ENCODE measurements at regions not wholly inside any gene's neighbourhood (a gene's known extent, or its start where the extent isn't known, plus 50 kb on each side); places are given as distances from the start of the nearest gene placed in this dataset.

DNA sequence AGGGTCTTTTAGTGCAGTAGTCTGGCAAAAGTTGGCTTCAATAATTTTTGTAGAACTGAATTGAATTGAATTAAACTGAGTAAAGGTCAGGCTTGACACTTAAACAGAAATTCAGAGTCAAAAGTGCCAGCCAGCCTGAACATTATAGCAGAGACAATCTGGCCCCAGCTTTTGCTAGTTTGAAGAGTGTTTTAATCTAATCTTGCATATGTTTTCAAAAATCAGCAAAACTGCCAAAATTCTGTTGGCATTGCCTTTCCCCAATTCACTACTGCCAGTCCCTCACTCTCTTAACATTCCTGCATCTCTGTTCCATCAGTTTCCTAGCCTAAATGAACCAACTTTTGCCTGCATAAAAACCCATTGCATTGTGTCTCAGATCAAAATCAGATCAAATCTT is 403.8 kb downstream of the NUF2 start:
- ATAC-seq (ENCODE audit: low read depth), result no peak
- no peak overlapping the region for H2BK120ac ChIP-seq (ENCODE audit: low read depth, low read length)
- no peak overlapping the region for H3K4me2 ChIP-seq (ENCODE audit: low read depth, low read length)
- no peaks in the 10 kb centered on the region for H4K20me1 ChIP-seq (ENCODE audit: insufficient read depth, low read length)
- no peak overlapping the region for H4K8ac ChIP-seq (ENCODE audit: low read depth in 2 of 2, low read length in 2 of 2)
- intact Hi-C loops (cut with micrococcal nuclease), result no loop called here
- H3K4ac ChIP-seq (ENCODE audit: low read depth, low read length), result no peak overlapping the region
- no peaks in the 10 kb centered on the region; the same call in 1 of the 2 replicates for H3K9me3 ChIP-seq (ENCODE audit: control insufficient read depth, insufficient read depth, low read length)
- no peak overlapping the region for H2BK20ac ChIP-seq (ENCODE audit: low read depth, low read length)
- H3K4me3 ChIP-seq (ENCODE audit: insufficient read depth, low read depth, low read length), result no peak overlapping the region
- no peak overlapping the region for H2AK9ac ChIP-seq (replicated peaks; ENCODE audit: low read depth, low read length, poor library complexity)
- no peak overlapping the region for H2BK15ac ChIP-seq (ENCODE audit: low read depth, low read length)
- H3K36me3 ChIP-seq (ENCODE audit: control insufficient read depth, insufficient read depth, low read length), result no peaks in the 10 kb centered on the region
- dilution Hi-C loops (cut with HindIII; ENCODE audit: low sequenced_read_pairs, unreplicated experiment), result no loop called here
- no peak overlapping the region for H4K91ac ChIP-seq (ENCODE audit: insufficient read depth, low read depth, low read length)
- in situ Hi-C loops (cut with MboI; ENCODE audit: low sequenced_read_pairs), result no loop called here
- CTCF ChIA-PET, result no interaction called here
- H3K79me1 ChIP-seq (ENCODE audit: low read depth in 1 of 2, low read length in 2 of 2), result no peaks in the 10 kb centered on the region
- no peak overlapping the region for H4K5ac ChIP-seq (ENCODE audit: low read depth, low read length)
- no TSS peak for BruUV-seq (replicated peaks)
- TF ChIP-seq FOS (IDR thresholded peaks at IDR 0.05; ENCODE audit: low read depth, low read length) (no peak), POLR2A (IDR thresholded peaks at IDR 0.05; ENCODE audit: low read depth, low read length) (no peak), RFX5 (IDR thresholded peaks at IDR 0.05; ENCODE audit: low read depth, low read length) (no peak), BHLHE40 (IDR thresholded peaks at IDR 0.05; ENCODE audit: low read depth, low read length) (no peak)
- TF ChIP-seq, protein P1, sequence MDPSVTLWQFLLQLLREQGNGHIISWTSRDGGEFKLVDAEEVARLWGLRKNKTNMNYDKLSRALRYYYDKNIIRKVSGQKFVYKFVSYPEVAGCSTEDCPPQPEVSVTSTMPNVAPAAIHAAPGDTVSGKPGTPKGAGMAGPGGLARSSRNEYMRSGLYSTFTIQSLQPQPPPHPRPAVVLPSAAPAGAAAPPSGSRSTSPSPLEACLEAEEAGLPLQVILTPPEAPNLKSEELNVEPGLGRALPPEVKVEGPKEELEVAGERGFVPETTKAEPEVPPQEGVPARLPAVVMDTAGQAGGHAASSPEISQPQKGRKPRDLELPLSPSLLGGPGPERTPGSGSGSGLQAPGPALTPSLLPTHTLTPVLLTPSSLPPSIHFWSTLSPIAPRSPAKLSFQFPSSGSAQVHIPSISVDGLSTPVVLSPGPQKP (IDR thresholded peaks at IDR 0.05; ENCODE audit: borderline replicate concordance, low read depth, low read length), result no peak
- TF ChIP-seq, protein P2, sequence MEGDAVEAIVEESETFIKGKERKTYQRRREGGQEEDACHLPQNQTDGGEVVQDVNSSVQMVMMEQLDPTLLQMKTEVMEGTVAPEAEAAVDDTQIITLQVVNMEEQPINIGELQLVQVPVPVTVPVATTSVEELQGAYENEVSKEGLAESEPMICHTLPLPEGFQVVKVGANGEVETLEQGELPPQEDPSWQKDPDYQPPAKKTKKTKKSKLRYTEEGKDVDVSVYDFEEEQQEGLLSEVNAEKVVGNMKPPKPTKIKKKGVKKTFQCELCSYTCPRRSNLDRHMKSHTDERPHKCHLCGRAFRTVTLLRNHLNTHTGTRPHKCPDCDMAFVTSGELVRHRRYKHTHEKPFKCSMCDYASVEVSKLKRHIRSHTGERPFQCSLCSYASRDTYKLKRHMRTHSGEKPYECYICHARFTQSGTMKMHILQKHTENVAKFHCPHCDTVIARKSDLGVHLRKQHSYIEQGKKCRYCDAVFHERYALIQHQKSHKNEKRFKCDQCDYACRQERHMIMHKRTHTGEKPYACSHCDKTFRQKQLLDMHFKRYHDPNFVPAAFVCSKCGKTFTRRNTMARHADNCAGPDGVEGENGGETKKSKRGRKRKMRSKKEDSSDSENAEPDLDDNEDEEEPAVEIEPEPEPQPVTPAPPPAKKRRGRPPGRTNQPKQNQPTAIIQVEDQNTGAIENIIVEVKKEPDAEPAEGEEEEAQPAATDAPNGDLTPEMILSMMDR (conservative IDR thresholded peaks at IDR 0.05; ENCODE audit: low read depth, low read length), result no peak
- no peak overlapping the region for H3K18ac ChIP-seq (ENCODE audit: low read depth, low read length)
- H3K14ac ChIP-seq (replicated peaks; ENCODE audit: low read depth, low read length), result no peak overlapping the region
- H3K56ac ChIP-seq (ENCODE audit: extremely low read depth, insufficient read depth, low read length), result no peak overlapping the region
- no peaks in the 10 kb centered on the region for H3K9me1 ChIP-seq (ENCODE audit: insufficient read depth, low read length)
- no peak for DNase-seq
- no peak overlapping the region for H2AK5ac ChIP-seq (ENCODE audit: low read depth, low read length)
- H3K27me3 ChIP-seq (ENCODE audit: control insufficient read depth, insufficient read depth, low read length), result no peaks in the 10 kb centered on the region
- no peak overlapping the region for H2AFZ ChIP-seq (replicated peaks; ENCODE audit: low read length, poor library complexity)
- H3K4me1 ChIP-seq (ENCODE audit: control insufficient read depth, insufficient read depth, low read length), result no peaks in the 10 kb centered on the region
- H3K23ac ChIP-seq (ENCODE audit: low read depth, low read length), result no peak overlapping the region
- POLR2A ChIA-PET (ENCODE audit: unreplicated experiment), result no interaction called here
- H3K27ac ChIP-seq (ENCODE audit: insufficient read depth, low read length), result no peak overlapping the region
- H3K9ac ChIP-seq (ENCODE audit: low read depth, low read length), result no peak overlapping the region
- H2BK5ac ChIP-seq (ENCODE audit: low read depth, low read length, poor library complexity, severe bottlenecking), result no peak overlapping the region

Measured in IMR-90 (cell line).